Endothelial cell of umbilical vein (primary cell): ENCODE measurements at regions not wholly inside any gene's neighbourhood (a gene's known extent, or its start where the extent isn't known, plus 50 kb on each side); places are given as distances from the start of the nearest gene placed in this dataset.

Experiments
- BruUV-seq: library from RNA; stranded (reverse); fragments of 400-500 nt; replicated peaks from 2 replicates; lab custom pipeline; 2021; lab: Mats Ljungman, UMichigan
- CTCF ChIA-PET: fragments of 300-600, 350-600 bp; sonication (Branson Sonifier 250); formaldehyde crosslinking; loops from one replicate; lab custom pipeline; 2021; ENCODE audit warnings: antibody characterized with exemption, inconsistent platforms; lab: Charles Lee
- POLR2A ChIA-PET: fragments of 300-600, 350-600 bp; sonication (Branson Sonifier 250); formaldehyde crosslinking; loops from one replicate; lab custom pipeline; 2021; ENCODE audit warnings: antibody characterized with exemption, inconsistent platforms; lab: Charles Lee
- DNase-seq: peaks from one replicate; pipeline ENCODE4 v3.0.0-alpha.2; 2011; ENCODE audit warnings: low read depth, low spot score
- FAIRE-seq: peaks from 2 replicates; lab custom pipeline; 2011; peaks lifted over from hg19 to GRCh38; lab: Jason Lieb, UNC
- H2AFZ ChIP-seq: 2 replicates; pipeline ENCODE4 v1.6.0; 2012; ENCODE audit warnings: low read depth, low read length, control low read depth, inconsistent platforms
- H3K27ac ChIP-seq: 2 replicates; pipeline ENCODE4 v1.5.1; 2011; ENCODE audit warnings: low read depth, mild to moderate bottlenecking, control low read depth, low read length, moderate library complexity; ENCODE audit not compliant: insufficient read depth
- H3K27me3 ChIP-seq, 2 experiments: 2 replicates each; pipeline versions ENCODE4 v1.6.0 to v1.6.1; 2011; ENCODE audit warnings: low read length in 2 of 2, mixed read lengths in 1 of 2; ENCODE audit not compliant: control insufficient read depth in 2 of 2, insufficient read depth in 2 of 2
- H3K36me3 ChIP-seq, 2 experiments: 2 replicates in 1 of 2; 3 replicates in 1 of 2; pipeline ENCODE4 v1.5.1; 2011; ENCODE audit warnings: low read length in 2 of 2, mild to moderate bottlenecking in 1 of 2, moderate library complexity in 1 of 2; ENCODE audit not compliant: control insufficient read depth in 2 of 2, insufficient read depth in 2 of 2; ENCODE audit errors: extremely low read depth in 1 of 2
- H3K4me1 ChIP-seq: 3 replicates; pipeline ENCODE4 v1.5.1; 2011; ENCODE audit warnings: mild to moderate bottlenecking, low read length; ENCODE audit not compliant: control insufficient read depth, insufficient read depth; ENCODE audit errors: extremely low read depth
- H3K4me2 ChIP-seq: 2 replicates; pipeline ENCODE4 v1.6.1; 2011; ENCODE audit warnings: low read length, control low read depth, mixed read lengths; ENCODE audit not compliant: insufficient read depth
- H3K4me3 ChIP-seq, 3 experiments: fragments of 200-600 bp in 1 of 3; sonication (generic), shearing (Covaris generic) in 1 of 3; replicated peaks in 1 of 3; 2 replicates each; pipeline ENCODE4 v1.5.1; 2011 to 2016; ENCODE audit warnings: control low read depth in 3 of 3, low read length in 3 of 3, mild to moderate bottlenecking in 2 of 3, inconsistent platforms in 1 of 3, low read depth in 1 of 3, moderate library complexity in 1 of 3; ENCODE audit not compliant: insufficient read depth in 1 of 3
- H3K79me2 ChIP-seq: 2 replicates; pipeline ENCODE4 v1.6.0; 2012; ENCODE audit warnings: low read length, inconsistent platforms; ENCODE audit not compliant: control insufficient read depth, insufficient read depth
- H3K9ac ChIP-seq: replicated peaks from 2 replicates; pipeline ENCODE3; 2011; ENCODE audit warnings: low read length, control low read depth; ENCODE audit not compliant: insufficient read depth; ENCODE audit errors: extremely low read depth
- H3K9me1 ChIP-seq: replicated peaks from 3 replicates; pipeline ENCODE4 v1.6.0; 2011; ENCODE audit warnings: mild to moderate bottlenecking, low read length; ENCODE audit not compliant: control insufficient read depth, insufficient read depth; ENCODE audit errors: extremely low read depth
- H3K9me3 ChIP-seq: replicated peaks from 2 replicates; pipeline ENCODE4 v1.5.1; 2012; ENCODE audit warnings: low read length, inconsistent platforms; ENCODE audit not compliant: control insufficient read depth, insufficient read depth
- H4K20me1 ChIP-seq: replicated peaks from 2 replicates; pipeline ENCODE3; 2011; ENCODE audit warnings: mild to moderate bottlenecking, low read length; ENCODE audit not compliant: control insufficient read depth, insufficient read depth; ENCODE audit errors: extremely low read depth
- CTCF ChIP-seq, 2 donors: IDR thresholded peaks; 1 replicate in 1 of 2; 2 replicates in 1 of 2; pipeline ENCODE4 v1.5.1; 2011; ENCODE audit warnings: low read length in 2 of 2, mild to moderate bottlenecking in 2 of 2, moderate library complexity in 2 of 2, control low read depth in 1 of 2, inconsistent platforms in 1 of 2, low read depth in 1 of 2; ENCODE audit not compliant: insufficient read depth in 1 of 2; ENCODE audit errors: extremely low read depth in 1 of 2
- EZH2 ChIP-seq: IDR thresholded peaks from 2 replicates; pipeline ENCODE4 v1.6.1; 2012; ENCODE audit warnings: borderline replicate concordance, low read depth, mild to moderate bottlenecking, moderate library complexity, low read length, inconsistent platforms; ENCODE audit not compliant: severe bottlenecking
- FOS ChIP-seq: IDR thresholded peaks from 2 replicates; pipeline ENCODE4 v1.6.1; 2011; ENCODE audit warnings: mild to moderate bottlenecking, low read length, moderate library complexity, borderline replicate concordance; ENCODE audit not compliant: insufficient read depth
- GATA2 ChIP-seq: IDR thresholded peaks from 2 replicates; pipeline ENCODE4 v1.7.0; 2011; ENCODE audit warnings: low read depth, mild to moderate bottlenecking, moderate library complexity, mixed read lengths, low read length; ENCODE audit not compliant: insufficient read length, insufficient read depth
- JUN ChIP-seq: IDR thresholded peaks from 2 replicates; pipeline ENCODE4 v1.6.1; 2011; ENCODE audit warnings: borderline replicate concordance, low read depth; ENCODE audit not compliant: insufficient read length, insufficient read depth
- MYC ChIP-seq: IDR thresholded peaks from one replicate; pipeline ENCODE4 v1.6.1; 2011; ENCODE audit warnings: mild to moderate bottlenecking, low read depth, low read length
- POLR2A ChIP-seq: IDR thresholded peaks from 2 replicates; pipeline ENCODE4 v1.6.1; 2012; ENCODE audit warnings: low read depth, mild to moderate bottlenecking, control low read depth, low read length
- POLR2AphosphoS5 ChIP-seq: IDR thresholded peaks from 2 replicates; pipeline ENCODE4 v1.6.1; 2012; ENCODE audit warnings: low read depth, mild to moderate bottlenecking, control low read depth, low read length, moderate library complexity; ENCODE audit not compliant: insufficient read depth
- dilution Hi-C: fragments of 300-500 bp; cut with MboI; formaldehyde crosslinking; loops from one replicate; pipeline ENCODE4 v1.15.0; 2019; ENCODE audit warnings: low sequenced_read_pairs; ENCODE audit not compliant: extremely low pct_ligation_motif_present
- intact Hi-C: fragments of 100-400 bp; cut with micrococcal nuclease; formaldehyde crosslinking; loops from one replicate; pipeline ENCODE4 v1.10.0; 2022

- ChIA-PET POLR2A (no interaction called here), CTCF (no interaction called here)
- H3K9ac ChIP-seq = no peak overlapping the region
- no peaks in the 10 kb centered on the region for H3K36me3 ChIP-seq
- H2AFZ ChIP-seq = no peak overlapping the region
- no peak for TF ChIP-seq MYC
- TF ChIP-seq POLR2A = no peak
- TF ChIP-seq JUN = no peak
- TF ChIP-seq EZH2 = no peak
- no peak for TF ChIP-seq GATA2
- TF ChIP-seq CTCF (IDR thresholded peaks at IDR 0.05; ENCODE audit: extremely low read depth in 1 of 2, insufficient read depth in 1 of 2, low read depth in 1 of 2, low read length in 2 of 2) = no peak
- no peak for TF ChIP-seq POLR2AphosphoS5
- no peak for TF ChIP-seq FOS
- H3K9me3 ChIP-seq = no peaks in the 10 kb centered on the region
- H3K27me3 ChIP-seq = no peaks in the 10 kb centered on the region
- no peak overlapping the region for H3K4me3 ChIP-seq
- H3K9me1 ChIP-seq = no peaks in the 10 kb centered on the region
- BruUV-seq = no TSS peak
- no peak for FAIRE-seq
- H4K20me1 ChIP-seq = no peaks in the 10 kb centered on the region
- intact Hi-C loops (no loop called here), dilution Hi-C loops (no loop called here)
- no peaks in the 10 kb centered on the region for H3K4me1 ChIP-seq
- no peak overlapping the region for H3K27ac ChIP-seq
- no peaks in the 10 kb centered on the region for H3K79me2 ChIP-seq
- no peak overlapping the region for H3K4me2 ChIP-seq
- no peak for DNase-seq
Measured at GRCh38 chr2:236916181-236916580, 169.5 kb upstream of the COPS8 start.
